Keratinocyte (primary cell): ENCODE measurements at regions not wholly inside any gene's neighbourhood (a gene's known extent, or its start where the extent isn't known, plus 50 kb on each side); places are given as distances from the start of the nearest gene placed in this dataset.

ENCODE experiments used
- DNase-seq: peaks from one replicate; pipeline ENCODE4 v3.0.0-alpha.2; 2011; ENCODE audit warnings: low read depth, missing footprints, low spot score
- FAIRE-seq: peaks from 2 replicates; lab custom pipeline; 2011; peaks lifted over from hg19 to GRCh38; lab: Jason Lieb, UNC
- H2AFZ ChIP-seq: 2 replicates; pipeline ENCODE4 v1.6.0; 2012; ENCODE audit warnings: low read length, control low read depth, inconsistent platforms; ENCODE audit not compliant: control insufficient read depth
- H3K27ac ChIP-seq: 2 replicates; pipeline ENCODE4 v1.5.1; 2011; ENCODE audit warnings: low read length; ENCODE audit not compliant: control insufficient read depth, insufficient read depth
- H3K27me3 ChIP-seq: 3 replicates; pipeline ENCODE4 v1.6.0; 2011; ENCODE audit warnings: low read length; ENCODE audit not compliant: control insufficient read depth, insufficient read depth; ENCODE audit errors: extremely low read depth
- H3K36me3 ChIP-seq, 2 experiments: 2 replicates in 1 of 2; 3 replicates in 1 of 2; pipeline ENCODE4 v1.5.1; 2011; ENCODE audit warnings: low read length in 2 of 2, mild to moderate bottlenecking in 1 of 2; ENCODE audit not compliant: control insufficient read depth in 2 of 2, insufficient read depth in 2 of 2; ENCODE audit errors: extremely low read depth in 1 of 2
- H3K4me1 ChIP-seq: 3 replicates; pipeline ENCODE4 v1.5.1; 2011; ENCODE audit warnings: low read length; ENCODE audit not compliant: control insufficient read depth, insufficient read depth; ENCODE audit errors: extremely low read depth
- H3K4me2 ChIP-seq: 3 replicates; pipeline ENCODE4 v1.6.0; 2011; ENCODE audit warnings: low read depth, low read length; ENCODE audit not compliant: control insufficient read depth, insufficient read depth; ENCODE audit errors: extremely low read depth
- H3K4me3 ChIP-seq, 3 experiments: fragments of 200-600 bp in 1 of 3; sonication (generic) in 1 of 3; 2 replicates in 2 of 3; 3 replicates in 1 of 3; pipeline ENCODE4 v1.5.1; 2011 to 2016; ENCODE audit warnings: low read length in 3 of 3, mild to moderate bottlenecking in 3 of 3, control low read depth in 2 of 3, inconsistent platforms in 1 of 3, low read depth in 1 of 3, mixed read lengths in 1 of 3, mixed run types in 1 of 3, moderate library complexity in 1 of 3; ENCODE audit not compliant: control insufficient read depth in 2 of 3, insufficient read depth in 2 of 3; ENCODE audit errors: extremely low read depth in 1 of 3
- H3K79me2 ChIP-seq: 2 replicates; pipeline ENCODE4 v1.6.0; 2012; ENCODE audit warnings: low read length; ENCODE audit not compliant: control insufficient read depth, insufficient read depth
- H3K9ac ChIP-seq: 3 replicates; pipeline ENCODE4 v1.6.0; 2011; ENCODE audit warnings: low read length; ENCODE audit not compliant: control insufficient read depth, insufficient read depth; ENCODE audit errors: extremely low read depth
- H3K9me1 ChIP-seq: 3 replicates; pipeline ENCODE4 v1.6.0; 2011; ENCODE audit warnings: low read length; ENCODE audit not compliant: control insufficient read depth, insufficient read depth; ENCODE audit errors: extremely low read depth
- H3K9me3 ChIP-seq: 2 replicates; pipeline ENCODE4 v1.5.1; 2012; ENCODE audit warnings: low read depth, low read length; ENCODE audit not compliant: control insufficient read depth
- H4K20me1 ChIP-seq: 3 replicates; pipeline ENCODE4 v1.6.0; 2011; ENCODE audit warnings: low read length; ENCODE audit not compliant: control insufficient read depth, insufficient read depth; ENCODE audit errors: extremely low read depth
- CTCF ChIP-seq, 3 experiments: IDR thresholded peaks in 1 of 3; conservative IDR thresholded peaks in 1 of 3; optimal IDR thresholded peaks in 1 of 3; 2 replicates in 2 of 3; 3 replicates in 1 of 3; pipeline versions ENCODE3 to v1.5.1; 2011; ENCODE audit warnings: low read length in 3 of 3, mild to moderate bottlenecking in 3 of 3, moderate library complexity in 2 of 3, control low read depth in 1 of 3, inconsistent platforms in 1 of 3; ENCODE audit not compliant: insufficient read depth in 2 of 3; ENCODE audit errors: extremely low read depth in 1 of 3
- EZH2 ChIP-seq: IDR thresholded peaks from one replicate; pipeline ENCODE4 v1.6.1; 2012; ENCODE audit warnings: inconsistent platforms, mild to moderate bottlenecking, low read length, moderate library complexity
- dilution Hi-C: fragments of 300-500 bp; cut with MboI; formaldehyde crosslinking; loops from one replicate; pipeline ENCODE4 v1.7.0; 2020; ENCODE audit warnings: low sequenced_read_pairs; ENCODE audit not compliant: extremely low pct_ligation_motif_present

- DNase-seq, result no peak
- Histone ChIP-seq H3K79me2 (no peaks in the 10 kb centered on the region), H3K4me3 (no peak overlapping the region), H3K27me3 (no peaks in the 10 kb centered on the region), H3K36me3 (no peaks in the 10 kb centered on the region), H4K20me1 (no peaks in the 10 kb centered on the region), H3K4me1 (no peaks in the 10 kb centered on the region), H3K9me1 (no peaks in the 10 kb centered on the region), H3K9me3 (no peaks in the 10 kb centered on the region), H3K27ac (no peak overlapping the region), H3K4me2 (no peak overlapping the region), H2AFZ (no peak overlapping the region), H3K9ac (no peak overlapping the region)
- FAIRE-seq, result no peak
- dilution Hi-C loops, result no loop called here
- TF ChIP-seq CTCF (optimal IDR thresholded peaks at IDR 0.05 in 1 of 3, IDR thresholded peaks at IDR 0.05 in 1 of 3, conservative IDR thresholded peaks at IDR 0.05 in 1 of 3; ENCODE audit: extremely low read depth in 1 of 3, insufficient read depth in 2 of 3, low read length in 3 of 3), result peak; percentile 55 to 60 (median 58)
- TF ChIP-seq EZH2, result no peak
These were observed 235.0 kb downstream of the ATP23 start for GRCh38 chr12:58176296-58176869.

DNA sequence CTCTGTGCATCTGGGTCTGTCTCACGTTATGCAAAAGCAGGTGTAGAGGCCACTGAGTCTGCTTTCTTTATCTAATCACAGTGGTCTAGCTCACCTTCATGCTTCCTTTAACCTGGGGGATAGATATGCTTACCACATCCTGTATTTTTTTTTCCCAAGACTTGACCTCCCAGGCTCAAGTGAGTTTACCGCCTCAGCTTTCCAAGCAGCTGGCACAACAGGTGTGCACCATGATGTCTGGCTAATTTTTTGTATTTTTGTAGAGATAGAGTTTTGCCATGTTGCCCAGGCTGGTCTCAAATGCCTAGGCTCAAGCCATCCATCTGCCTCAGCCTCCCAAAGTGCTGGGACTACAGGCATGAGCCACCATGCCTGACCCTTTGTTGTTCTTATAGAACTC, 236.0 kb downstream of the ATP23 start:
- Histone ChIP-seq H3K27ac (no peak overlapping the region), H4K20me1 (no peaks in the 10 kb centered on the region), H3K9ac (no peak overlapping the region), H3K4me2 (no peak overlapping the region), H3K27me3 (no peaks in the 10 kb centered on the region), H3K36me3 (no peaks in the 10 kb centered on the region), H3K9me1 (no peaks in the 10 kb centered on the region), H3K79me2 (no peaks in the 10 kb centered on the region), H3K4me1 (no peaks in the 10 kb centered on the region), H3K4me3 (no peak overlapping the region), H3K9me3 (no peaks in the 10 kb centered on the region), H2AFZ (no peak overlapping the region)
- dilution Hi-C loops, result no loop called here
- DNase-seq (no peak), FAIRE-seq (no peak)
- TF ChIP-seq CTCF (optimal IDR thresholded peaks at IDR 0.05 in 1 of 3, IDR thresholded peaks at IDR 0.05 in 1 of 3, conservative IDR thresholded peaks at IDR 0.05 in 1 of 3; ENCODE audit: extremely low read depth in 1 of 3, insufficient read depth in 2 of 3, low read length in 3 of 3) (no peak), EZH2 (no peak)
